ENCODE measurements at regions not wholly inside any gene's neighbourhood (a gene's known extent, or its start where the extent isn't known, plus 50 kb on each side); places are given as distances from the start of the nearest gene placed in this dataset.

- DNase-seq, result no peak
- Histone ChIP-seq H2AK5ac (ENCODE audit: low read length) (no peak overlapping the region), H3K36me3 (ENCODE audit: control insufficient read depth, insufficient read depth, low read length) (no peaks in the 10 kb centered on the region), H3K56ac (ENCODE audit: low read length) (no peak overlapping the region), H3K79me1 (ENCODE audit: low read length) (no peaks in the 10 kb centered on the region), H3K27ac (ENCODE audit: low read depth, low read length) (no peak overlapping the region), H2BK120ac (ENCODE audit: low read depth, low read length) (no peak overlapping the region), H3K4me1 (ENCODE audit: control insufficient read depth, low read depth, low read length) (peaks cover 2% of the 10 kb centered on the region), H3K27me3 (ENCODE audit: insufficient read depth, low read length, poor library complexity) (no peaks in the 10 kb centered on the region), H4K8ac (ENCODE audit: low read depth, low read length) (no peak overlapping the region), H2BK15ac (replicated peaks; ENCODE audit: low read depth) (no peak overlapping the region), H2BK5ac (ENCODE audit: low read length) (no peak overlapping the region), H3K4ac (ENCODE audit: low read depth, low read length) (no peak overlapping the region), H3K79me2 (ENCODE audit: control insufficient read depth, insufficient read depth, low read length) (no peaks in the 10 kb centered on the region), H4K5ac (ENCODE audit: low read length) (no peak overlapping the region), H3K18ac (ENCODE audit: low read length) (no peak overlapping the region), H3K9ac (ENCODE audit: low read length) (no peak overlapping the region), H3K4me3 (ENCODE audit: low read length) (no peak overlapping the region), H3K4me2 (ENCODE audit: low read length) (no peak overlapping the region), H3K23ac (ENCODE audit: low read length) (no peak overlapping the region)
- WGBS (ENCODE audit: extremely low coverage, insufficient coverage, low lambda C conversion rate), result no CpG with 5 or more reads among the region's 11 CpGs
Observed at GRCh38 chr17:77540531-77540930, 399.8 kb downstream of the SEC14L1 start.

GRCh38 chr17:77540975-77541374, 400.2 kb downstream of the SEC14L1 start:
- H3K27ac ChIP-seq (ENCODE audit: low read depth, low read length), result no peak overlapping the region
- no CpG with 5 or more reads among the region's 15 CpGs for WGBS (ENCODE audit: extremely low coverage, insufficient coverage, low lambda C conversion rate)
- H4K5ac ChIP-seq (ENCODE audit: low read length), result no peak overlapping the region

GRCh38 chr17:77542011-77542410, 401.2 kb downstream of the SEC14L1 start:
- WGBS (ENCODE audit: extremely low coverage, insufficient coverage, low lambda C conversion rate), result no CpG with 5 or more reads among the region's 1 CpG
- DNase-seq, result peak; percentile 38
- Histone ChIP-seq H3K4me1 (ENCODE audit: control insufficient read depth, low read depth, low read length) (peaks cover 2% of the 10 kb centered on the region), H3K56ac (ENCODE audit: low read length) (no peak overlapping the region), H3K4ac (ENCODE audit: low read depth, low read length) (no peak overlapping the region), H2AK5ac (ENCODE audit: low read length) (no peak overlapping the region), H2BK120ac (ENCODE audit: low read depth, low read length) (no peak overlapping the region), H3K36me3 (ENCODE audit: control insufficient read depth, insufficient read depth, low read length) (no peaks in the 10 kb centered on the region), H3K79me2 (ENCODE audit: control insufficient read depth, insufficient read depth, low read length) (no peaks in the 10 kb centered on the region), H3K79me1 (ENCODE audit: low read length) (no peaks in the 10 kb centered on the region), H3K27ac (ENCODE audit: low read depth, low read length) (no peak overlapping the region), H3K9ac (ENCODE audit: low read length) (no peak overlapping the region), H3K4me3 (ENCODE audit: low read length) (no peak overlapping the region), H2BK15ac (replicated peaks; ENCODE audit: low read depth) (no peak overlapping the region), H4K5ac (ENCODE audit: low read length) (no peak overlapping the region), H3K27me3 (ENCODE audit: insufficient read depth, low read length, poor library complexity) (no peaks in the 10 kb centered on the region), H3K23ac (ENCODE audit: low read length) (no peak overlapping the region), H3K18ac (ENCODE audit: low read length) (no peak overlapping the region), H3K4me2 (ENCODE audit: low read length) (no peak overlapping the region), H2BK5ac (ENCODE audit: low read length) (no peak overlapping the region), H4K8ac (ENCODE audit: low read depth, low read length) (no peak overlapping the region)

More at GRCh38 chr17:77540975-77541374, 400.2 kb downstream of the SEC14L1 start:
- Histone ChIP-seq H3K9ac (ENCODE audit: low read length) (peak overlapping the region; percentile 24), H3K56ac (ENCODE audit: low read length) (peak overlapping the region; percentile 67), H3K23ac (ENCODE audit: low read length) (no peak overlapping the region), H3K4me3 (ENCODE audit: low read length) (no peak overlapping the region), H3K4me1 (ENCODE audit: control insufficient read depth, low read depth, low read length) (peaks cover 2% of the 10 kb centered on the region), H3K27me3 (ENCODE audit: insufficient read depth, low read length, poor library complexity) (no peaks in the 10 kb centered on the region), H2BK5ac (ENCODE audit: low read length) (no peak overlapping the region), H4K8ac (ENCODE audit: low read depth, low read length) (no peak overlapping the region), H3K79me1 (ENCODE audit: low read length) (no peaks in the 10 kb centered on the region), H2AK5ac (ENCODE audit: low read length) (no peak overlapping the region), H3K4ac (ENCODE audit: low read depth, low read length) (no peak overlapping the region), H3K4me2 (ENCODE audit: low read length) (no peak overlapping the region), H2BK120ac (ENCODE audit: low read depth, low read length) (no peak overlapping the region), H3K18ac (ENCODE audit: low read length) (no peak overlapping the region), H3K79me2 (ENCODE audit: control insufficient read depth, insufficient read depth, low read length) (no peaks in the 10 kb centered on the region), H3K36me3 (ENCODE audit: control insufficient read depth, insufficient read depth, low read length) (no peaks in the 10 kb centered on the region), H2BK15ac (replicated peaks; ENCODE audit: low read depth) (no peak overlapping the region)
- no peak for DNase-seq

GRCh38 chr17:77542551-77543490, 402.1 kb downstream of the SEC14L1 start:
- no peak overlapping the region for H3K18ac ChIP-seq (ENCODE audit: low read length)
- no peak overlapping the region for H4K5ac ChIP-seq (ENCODE audit: low read length)
- no CpG with 5 or more reads among the region's 13 CpGs for WGBS (ENCODE audit: extremely low coverage, insufficient coverage, low lambda C conversion rate)
- peak; percentile 95 for DNase-seq
- no peak overlapping the region for H2AK5ac ChIP-seq (ENCODE audit: low read length)
- no peak overlapping the region for H3K4me3 ChIP-seq (ENCODE audit: low read length)
- H3K23ac ChIP-seq (ENCODE audit: low read length), result no peak overlapping the region
- no peak overlapping the region for H2BK15ac ChIP-seq (replicated peaks; ENCODE audit: low read depth)
- H3K9ac ChIP-seq (ENCODE audit: low read length), result no peak overlapping the region
- peaks cover 2% of the 10 kb centered on the region for H3K4me1 ChIP-seq (ENCODE audit: control insufficient read depth, low read depth, low read length)
- no peaks in the 10 kb centered on the region for H3K27me3 ChIP-seq (ENCODE audit: insufficient read depth, low read length, poor library complexity)
- H3K4me2 ChIP-seq (ENCODE audit: low read length), result no peak overlapping the region
- H3K79me2 ChIP-seq (ENCODE audit: control insufficient read depth, insufficient read depth, low read length), result no peaks in the 10 kb centered on the region
- no peak overlapping the region for H2BK120ac ChIP-seq (ENCODE audit: low read depth, low read length)
- H3K27ac ChIP-seq (ENCODE audit: low read depth, low read length), result no peak overlapping the region
- no peak overlapping the region for H3K4ac ChIP-seq (ENCODE audit: low read depth, low read length)
- no peak overlapping the region for H4K8ac ChIP-seq (ENCODE audit: low read depth, low read length)
- no peaks in the 10 kb centered on the region for H3K36me3 ChIP-seq (ENCODE audit: control insufficient read depth, insufficient read depth, low read length)
- H3K56ac ChIP-seq (ENCODE audit: low read length), result no peak overlapping the region
- no peaks in the 10 kb centered on the region for H3K79me1 ChIP-seq (ENCODE audit: low read length)
- no peak overlapping the region for H2BK5ac ChIP-seq (ENCODE audit: low read length)

DNA sequence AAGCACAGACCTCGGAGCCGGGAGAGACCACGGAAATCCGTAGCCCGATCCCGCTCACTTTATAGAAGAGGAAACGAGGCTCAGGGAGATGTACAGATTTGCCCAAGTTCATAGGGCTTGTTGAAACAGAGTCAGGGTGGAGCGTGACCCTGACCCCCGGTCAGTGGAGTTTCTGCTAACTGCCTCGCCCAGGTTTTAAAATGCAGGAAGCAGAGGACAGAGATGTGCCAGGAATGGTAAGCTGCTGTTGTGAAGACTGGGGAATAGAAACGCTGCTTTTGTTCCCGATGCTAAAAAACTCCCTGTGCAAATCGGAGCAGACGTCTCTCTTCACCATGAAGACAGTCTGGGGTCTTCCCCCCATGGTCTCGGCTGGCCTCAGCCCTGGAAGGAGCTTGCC, 403.0 kb downstream of the SEC14L1 start:
- Histone ChIP-seq H2BK15ac (replicated peaks; ENCODE audit: low read depth) (no peak overlapping the region), H3K36me3 (ENCODE audit: control insufficient read depth, insufficient read depth, low read length) (no peaks in the 10 kb centered on the region)
- no CpG with 5 or more reads among the region's 15 CpGs for whole genome bisulfite sequencing (ENCODE audit: extremely low coverage, insufficient coverage, low lambda C conversion rate)

More for the DNA sequence above, 403.0 kb downstream of the SEC14L1 start:
- Histone ChIP-seq H3K27ac (ENCODE audit: low read depth, low read length) (no peak overlapping the region), H3K79me2 (ENCODE audit: control insufficient read depth, insufficient read depth, low read length) (no peaks in the 10 kb centered on the region), H3K4me2 (ENCODE audit: low read length) (no peak overlapping the region), H3K79me1 (ENCODE audit: low read length) (no peaks in the 10 kb centered on the region), H3K4me3 (ENCODE audit: low read length) (no peak overlapping the region), H3K9ac (ENCODE audit: low read length) (no peak overlapping the region), H2AK5ac (ENCODE audit: low read length) (no peak overlapping the region), H2BK5ac (ENCODE audit: low read length) (no peak overlapping the region), H3K4me1 (ENCODE audit: control insufficient read depth, low read depth, low read length) (peaks cover 2% of the 10 kb centered on the region), H3K18ac (ENCODE audit: low read length) (no peak overlapping the region), H3K27me3 (ENCODE audit: insufficient read depth, low read length, poor library complexity) (no peaks in the 10 kb centered on the region), H2BK120ac (ENCODE audit: low read depth, low read length) (no peak overlapping the region), H4K8ac (ENCODE audit: low read depth, low read length) (no peak overlapping the region), H3K4ac (ENCODE audit: low read depth, low read length) (no peak overlapping the region), H3K23ac (ENCODE audit: low read length) (no peak overlapping the region), H3K56ac (ENCODE audit: low read length) (no peak overlapping the region), H4K5ac (ENCODE audit: low read length) (no peak overlapping the region)
- DNase-seq, result no peak

Data from mesendoderm (in vitro differentiated cells).